Thyroid gland (tissue), 4 donors: ENCODE measurements at regions not wholly inside any gene's neighbourhood (a gene's known extent, or its start where the extent isn't known, plus 50 kb on each side); places are given as distances from the start of the nearest gene placed in this dataset.

ENCODE experiments used
- CTCF ChIP-seq, 6 experiments: fragments of 200-600 bp in 3 of 6; fragments of 450-650 bp in 3 of 6; sonication (generic) in 3 of 6; IDR thresholded peaks; one replicate each; pipeline ENCODE4 v1.5.1; 2016 to 2019; ENCODE audit warnings: antibody characterized with exemption in 6 of 6, mild to moderate bottlenecking in 2 of 6, inconsistent platforms in 1 of 6, moderate library complexity in 1 of 6
- POLR2A ChIP-seq, 2 donors: fragments of 450-650 bp; IDR thresholded peaks; one replicate each; pipeline ENCODE4 v1.6.1; 2017; ENCODE audit warnings: antibody characterized with exemption in 2 of 2, mild to moderate bottlenecking in 2 of 2, moderate library complexity in 1 of 2

DNA sequence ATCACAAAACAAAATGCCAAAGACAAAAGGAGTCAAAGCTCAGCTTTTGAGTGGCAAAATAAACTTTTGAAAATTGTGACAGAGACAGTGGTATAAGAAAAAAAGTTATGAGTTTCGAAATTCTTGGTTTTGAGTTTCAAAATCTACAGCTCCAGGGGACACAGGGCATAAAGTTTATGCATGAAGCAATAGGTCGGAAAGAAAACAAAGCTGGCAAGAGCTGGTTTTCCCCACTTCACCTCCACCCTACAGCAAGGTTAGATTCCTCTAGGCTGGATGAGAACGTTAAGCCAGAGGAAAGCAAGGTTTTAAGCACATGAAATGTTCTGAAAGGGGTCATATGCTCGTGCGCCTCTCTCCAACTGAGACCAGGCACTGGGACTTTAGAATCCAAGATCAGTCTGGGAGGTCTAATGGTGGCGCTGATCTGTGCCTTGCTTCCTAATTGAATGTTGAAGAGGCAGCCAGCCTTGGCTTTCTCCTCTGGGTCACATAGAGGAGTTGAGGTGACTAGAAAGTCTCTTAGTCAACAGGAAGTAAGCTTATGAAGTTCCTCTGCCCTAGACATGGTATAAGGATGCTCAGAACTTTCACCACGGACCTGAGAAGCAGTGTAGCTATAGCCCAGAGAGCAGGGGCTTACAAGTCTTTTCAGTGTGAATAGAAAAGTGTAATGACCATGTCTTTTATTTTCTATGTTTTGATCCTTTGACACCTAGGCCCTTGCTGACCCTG lies 167.7 kb upstream of the DMAC1 start:
- no peak for TF ChIP-seq CTCF (IDR thresholded peaks at IDR 0.05)
- TF ChIP-seq POLR2A (IDR thresholded peaks at IDR 0.05) = no peak
